ENCODE measurements at regions not wholly inside any gene's neighbourhood (a gene's known extent, or its start where the extent isn't known, plus 50 kb on each side); places are given as distances from the start of the nearest gene placed in this dataset.

DNA sequence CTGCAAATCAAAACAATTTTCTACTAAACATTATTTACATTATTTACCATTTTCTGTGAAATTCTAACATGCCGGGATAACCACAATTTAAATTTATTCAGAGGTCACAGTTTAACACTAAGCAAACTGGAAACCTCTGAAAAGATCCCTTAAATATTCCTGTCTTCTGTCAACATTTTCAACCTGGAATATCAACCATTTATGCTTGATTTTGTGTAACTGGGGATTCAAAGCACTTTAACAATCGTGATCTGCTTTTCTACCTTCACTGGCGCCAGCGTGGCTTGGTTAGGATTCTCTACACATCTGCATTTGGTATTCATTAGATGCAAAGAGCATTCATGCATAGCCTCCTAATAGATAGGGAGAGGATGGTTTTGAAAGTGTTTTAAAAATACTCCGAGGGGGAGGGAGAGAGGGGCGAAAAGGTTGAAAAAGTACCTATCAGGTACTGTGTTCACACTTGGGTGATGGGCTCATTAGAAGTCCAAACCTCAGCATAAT is 59.9 kb upstream of the RAB12 start:
- no peaks in the 10 kb centered on the region; the same call in 1 of the 2 replicates for H3K27me3 ChIP-seq (ENCODE audit: insufficient read depth, low read length)
- H3K4me2 ChIP-seq (ENCODE audit: low read length): no peak overlapping the region
- no peak overlapping the region for H3K4me3 ChIP-seq (ENCODE audit: low read depth, low read length, poor library complexity, severe bottlenecking)
- H3K36me3 ChIP-seq (ENCODE audit: insufficient read depth, low read length): no peaks in the 10 kb centered on the region
- no peak overlapping the region for H3K27ac ChIP-seq (ENCODE audit: low read depth, low read length, poor library complexity, severe bottlenecking)
- H3F3A ChIP-seq (ENCODE audit: insufficient read depth, low read length): no peaks in the 10 kb centered on the region
- no peaks in the 10 kb centered on the region for H3K79me2 ChIP-seq (ENCODE audit: insufficient read depth, low read length)
- H3K9me3 ChIP-seq (ENCODE audit: low read length): no peaks in the 10 kb centered on the region
- H2AFZ ChIP-seq (ENCODE audit: low read length): no peak overlapping the region
- no peaks in the 10 kb centered on the region for H3K4me1 ChIP-seq (ENCODE audit: insufficient read depth, low read length, severe bottlenecking)
- no peak overlapping the region for H3K9ac ChIP-seq (ENCODE audit: low read length)
- TF ChIP-seq EZH2 (IDR thresholded peaks at IDR 0.05; ENCODE audit: borderline replicate concordance, low read length): no peak
- TF ChIP-seq, protein P1, sequence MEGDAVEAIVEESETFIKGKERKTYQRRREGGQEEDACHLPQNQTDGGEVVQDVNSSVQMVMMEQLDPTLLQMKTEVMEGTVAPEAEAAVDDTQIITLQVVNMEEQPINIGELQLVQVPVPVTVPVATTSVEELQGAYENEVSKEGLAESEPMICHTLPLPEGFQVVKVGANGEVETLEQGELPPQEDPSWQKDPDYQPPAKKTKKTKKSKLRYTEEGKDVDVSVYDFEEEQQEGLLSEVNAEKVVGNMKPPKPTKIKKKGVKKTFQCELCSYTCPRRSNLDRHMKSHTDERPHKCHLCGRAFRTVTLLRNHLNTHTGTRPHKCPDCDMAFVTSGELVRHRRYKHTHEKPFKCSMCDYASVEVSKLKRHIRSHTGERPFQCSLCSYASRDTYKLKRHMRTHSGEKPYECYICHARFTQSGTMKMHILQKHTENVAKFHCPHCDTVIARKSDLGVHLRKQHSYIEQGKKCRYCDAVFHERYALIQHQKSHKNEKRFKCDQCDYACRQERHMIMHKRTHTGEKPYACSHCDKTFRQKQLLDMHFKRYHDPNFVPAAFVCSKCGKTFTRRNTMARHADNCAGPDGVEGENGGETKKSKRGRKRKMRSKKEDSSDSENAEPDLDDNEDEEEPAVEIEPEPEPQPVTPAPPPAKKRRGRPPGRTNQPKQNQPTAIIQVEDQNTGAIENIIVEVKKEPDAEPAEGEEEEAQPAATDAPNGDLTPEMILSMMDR (IDR thresholded peaks at IDR 0.05; ENCODE audit: low read length): no peak
- H4K20me1 ChIP-seq (ENCODE audit: insufficient read depth, low read length): no peaks in the 10 kb centered on the region
- no peaks in the 10 kb centered on the region for H3K9me2 ChIP-seq (ENCODE audit: low read depth, low read length)

DNA sequence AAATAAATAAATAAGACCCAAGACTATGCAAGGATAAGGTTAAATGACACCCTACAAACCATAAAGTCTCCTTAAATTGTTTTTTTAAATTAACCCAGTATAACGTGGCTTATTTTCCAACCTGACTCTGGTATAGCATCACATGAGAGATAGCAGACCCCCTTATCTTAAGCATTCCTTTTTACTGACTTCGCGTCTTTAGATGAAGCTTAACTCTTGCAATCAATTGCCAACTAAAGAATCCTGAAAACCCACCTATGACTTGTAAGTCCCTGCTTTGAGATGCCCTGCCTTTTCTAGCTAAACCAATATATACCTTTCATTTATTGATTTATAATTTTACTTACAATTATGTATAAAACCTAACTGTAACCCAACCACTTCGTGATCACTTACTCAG is 57.1 kb upstream of the RAB12 start:
- no peaks in the 10 kb centered on the region for H3K9me3 ChIP-seq (ENCODE audit: low read length)
- H2AFZ ChIP-seq (ENCODE audit: low read length): no peak overlapping the region
- H3K9me2 ChIP-seq (ENCODE audit: low read depth, low read length): no peaks in the 10 kb centered on the region
- peaks cover under 1% of the 10 kb centered on the region for H3K27me3 ChIP-seq (ENCODE audit: insufficient read depth, low read length)
- no peaks in the 10 kb centered on the region for H4K20me1 ChIP-seq (ENCODE audit: insufficient read depth, low read length)
- no peak overlapping the region for H3K27ac ChIP-seq (ENCODE audit: low read depth, low read length, poor library complexity, severe bottlenecking)
- H3K9ac ChIP-seq (ENCODE audit: low read length): no peak overlapping the region
- no peaks in the 10 kb centered on the region for H3K79me2 ChIP-seq (ENCODE audit: insufficient read depth, low read length)
- H3K4me1 ChIP-seq (ENCODE audit: insufficient read depth, low read length, severe bottlenecking): no peaks in the 10 kb centered on the region
- H3K36me3 ChIP-seq (ENCODE audit: insufficient read depth, low read length): no peaks in the 10 kb centered on the region
- H3K4me2 ChIP-seq (ENCODE audit: low read length): no peak overlapping the region
- no peak overlapping the region for H3K4me3 ChIP-seq (ENCODE audit: low read depth, low read length, poor library complexity, severe bottlenecking)
- TF ChIP-seq, protein P1 (IDR thresholded peaks at IDR 0.05; ENCODE audit: low read length): no peak
- TF ChIP-seq EZH2 (IDR thresholded peaks at IDR 0.05; ENCODE audit: borderline replicate concordance, low read length): no peak
- H3F3A ChIP-seq (ENCODE audit: insufficient read depth, low read length): no peaks in the 10 kb centered on the region

DNA sequence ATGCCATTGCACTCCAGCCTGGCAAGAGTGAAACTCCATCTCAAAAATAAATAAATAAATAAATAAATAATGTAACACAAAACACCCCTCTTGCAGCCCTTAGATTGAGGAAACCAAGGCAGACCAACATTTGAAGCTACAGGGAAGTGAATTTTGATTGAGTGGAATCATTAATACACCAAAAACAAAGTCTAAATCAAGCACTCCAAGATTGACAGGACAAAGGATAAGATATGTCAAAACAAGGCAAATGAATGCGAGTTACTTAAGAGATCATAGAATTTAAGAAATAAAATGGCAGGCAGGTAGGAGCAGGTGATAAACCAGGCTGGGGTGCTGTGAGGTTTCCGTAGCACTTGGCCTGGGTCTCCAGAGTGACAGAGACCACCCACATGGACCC is 54.9 kb upstream of the RAB12 start:
- Histone ChIP-seq H3K79me2 (ENCODE audit: insufficient read depth, low read length) (no peaks in the 10 kb centered on the region), H3K9ac (ENCODE audit: low read length) (no peak overlapping the region), H3K4me1 (ENCODE audit: insufficient read depth, low read length, severe bottlenecking) (no peaks in the 10 kb centered on the region), H4K20me1 (ENCODE audit: insufficient read depth, low read length) (no peaks in the 10 kb centered on the region), H3K4me3 (ENCODE audit: low read depth, low read length, poor library complexity, severe bottlenecking) (no peak overlapping the region), H3K36me3 (ENCODE audit: insufficient read depth, low read length) (no peaks in the 10 kb centered on the region), H2AFZ (ENCODE audit: low read length) (no peak overlapping the region), H3K9me2 (ENCODE audit: low read depth, low read length) (no peaks in the 10 kb centered on the region), H3K27ac (ENCODE audit: low read depth, low read length, poor library complexity, severe bottlenecking) (no peak overlapping the region), H3K4me2 (ENCODE audit: low read length) (no peak overlapping the region), H3F3A (ENCODE audit: insufficient read depth, low read length) (no peaks in the 10 kb centered on the region), H3K9me3 (ENCODE audit: low read length) (no peaks in the 10 kb centered on the region), H3K27me3 (ENCODE audit: insufficient read depth, low read length) (peaks cover 3% of the 10 kb centered on the region)
- no peak for TF ChIP-seq EZH2 (IDR thresholded peaks at IDR 0.05; ENCODE audit: borderline replicate concordance, low read length)
- TF ChIP-seq, protein P1 (IDR thresholded peaks at IDR 0.05; ENCODE audit: low read length): no peak

Data from OCI-LY1 (cell line).